NT2/D1 (cell line): ENCODE measurements at regions not wholly inside any gene's neighbourhood (a gene's known extent, or its start where the extent isn't known, plus 50 kb on each side); places are given as distances from the start of the nearest gene placed in this dataset.
A peak's percentile ranks its signal among the peaks of the same experiment; 100 is the strongest.

Experiments
- DNase-seq: peaks from one replicate; pipeline ENCODE4 v3.0.0-alpha.2; 2011; ENCODE audit warnings: low read depth, low spot score
- H3K27me3 ChIP-seq: 2 replicates; pipeline ENCODE4 v1.6.0; 2011; ENCODE audit warnings: mild to moderate bottlenecking; ENCODE audit not compliant: insufficient read length, insufficient read depth
- H3K36me3 ChIP-seq: 2 replicates; pipeline ENCODE4 v1.6.1; 2011; ENCODE audit warnings: mild to moderate bottlenecking, low read length, mixed read lengths; ENCODE audit not compliant: insufficient read depth, insufficient read length
- H3K4me1 ChIP-seq: 2 replicates; pipeline ENCODE4 v1.5.1; 2011; ENCODE audit not compliant: insufficient read depth, insufficient read length
- H3K4me3 ChIP-seq: 2 replicates; pipeline ENCODE4 v1.5.1; 2011; ENCODE audit warnings: low read depth; ENCODE audit not compliant: insufficient read length
- H3K9ac ChIP-seq: 2 replicates; pipeline ENCODE4 v1.6.0; 2011; ENCODE audit warnings: low read depth; ENCODE audit not compliant: insufficient read length
- H3K9me3 ChIP-seq: 2 replicates; pipeline ENCODE4 v1.5.1; 2011; ENCODE audit warnings: mild to moderate bottlenecking, low read length; ENCODE audit not compliant: insufficient read depth
- SUZ12 ChIP-seq: IDR thresholded peaks from 2 replicates; pipeline ENCODE4 v1.6.1; 2011; ENCODE audit not compliant: insufficient read length, insufficient read depth; ENCODE audit errors: extremely low read depth
- YY1 ChIP-seq: IDR thresholded peaks from 2 replicates; pipeline ENCODE4 v1.6.1; 2011; ENCODE audit not compliant: insufficient read length, insufficient read depth
- ZNF274 ChIP-seq: IDR thresholded peaks from 2 replicates; pipeline ENCODE4 v1.6.1; 2011; ENCODE audit warnings: mild to moderate bottlenecking, low read depth, low read length

GRCh38 chrX:128599632-128600031 is 547.4 kb upstream of the ACTRT1 start:
- H3K36me3 ChIP-seq: no peaks in the 10 kb centered on the region
- no peaks in the 10 kb centered on the region for H3K27me3 ChIP-seq
- no peaks in the 10 kb centered on the region for H3K4me1 ChIP-seq
- TF ChIP-seq ZNF274: no peak
- TF ChIP-seq SUZ12: no peak
- TF ChIP-seq YY1: no peak
- no peak overlapping the region for H3K4me3 ChIP-seq
- no peaks in the 10 kb centered on the region for H3K9me3 ChIP-seq
- DNase-seq: no peak
- no peak overlapping the region for H3K9ac ChIP-seq

DNA sequence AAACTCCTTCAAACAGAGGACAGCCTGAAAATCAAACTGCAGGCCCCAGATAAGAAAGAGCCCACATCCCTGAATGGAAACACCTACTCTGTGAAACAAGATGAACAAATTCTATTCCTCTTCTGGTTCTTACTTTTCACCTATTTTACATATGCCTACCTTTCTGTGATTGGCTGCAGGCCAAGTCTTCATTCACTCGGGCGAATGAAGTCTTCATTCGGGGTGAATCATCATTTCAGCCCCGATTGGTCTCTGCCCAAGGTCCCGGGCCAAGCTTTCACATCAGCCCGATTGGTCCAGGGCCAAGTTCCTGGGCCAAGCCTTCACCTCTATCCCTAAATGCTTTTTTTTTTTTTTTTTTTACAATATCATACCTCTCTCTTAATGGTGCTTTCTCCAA is 529.8 kb upstream of the ACTRT1 start:
- H3K36me3 ChIP-seq: no peaks in the 10 kb centered on the region

GRCh38 chrX:128581615-128582014 is 529.4 kb upstream of the ACTRT1 start:
- Histone ChIP-seq H3K27me3 (no peaks in the 10 kb centered on the region), H3K4me1 (no peaks in the 10 kb centered on the region), H3K4me3 (no peak overlapping the region), H3K9me3 (no peaks in the 10 kb centered on the region), H3K36me3 (no peaks in the 10 kb centered on the region), H3K9ac (no peak overlapping the region)
- TF ChIP-seq SUZ12: no peak
- no peak for TF ChIP-seq ZNF274
- no peak for TF ChIP-seq YY1
- no peak for DNase-seq

More for the DNA sequence above, 529.8 kb upstream of the ACTRT1 start:
- TF ChIP-seq ZNF274 (no peak), SUZ12 (no peak), YY1 (no peak)
- no peaks in the 10 kb centered on the region for H3K9me3 ChIP-seq
- H3K4me1 ChIP-seq: no peaks in the 10 kb centered on the region
- H3K9ac ChIP-seq: no peak overlapping the region
- H3K4me3 ChIP-seq: no peak overlapping the region
- DNase-seq: no peak
- H3K27me3 ChIP-seq: no peaks in the 10 kb centered on the region

GRCh38 chrX:128543114-128543513 is 490.9 kb upstream of the ACTRT1 start:
- Histone ChIP-seq H3K4me3 (no peak overlapping the region), H3K9me3 (no peaks in the 10 kb centered on the region), H3K27me3 (no peaks in the 10 kb centered on the region), H3K36me3 (no peaks in the 10 kb centered on the region), H3K9ac (no peak overlapping the region), H3K4me1 (no peaks in the 10 kb centered on the region)
- DNase-seq: no peak
- no peak for TF ChIP-seq YY1
- no peak for TF ChIP-seq ZNF274
- no peak for TF ChIP-seq SUZ12

DNA sequence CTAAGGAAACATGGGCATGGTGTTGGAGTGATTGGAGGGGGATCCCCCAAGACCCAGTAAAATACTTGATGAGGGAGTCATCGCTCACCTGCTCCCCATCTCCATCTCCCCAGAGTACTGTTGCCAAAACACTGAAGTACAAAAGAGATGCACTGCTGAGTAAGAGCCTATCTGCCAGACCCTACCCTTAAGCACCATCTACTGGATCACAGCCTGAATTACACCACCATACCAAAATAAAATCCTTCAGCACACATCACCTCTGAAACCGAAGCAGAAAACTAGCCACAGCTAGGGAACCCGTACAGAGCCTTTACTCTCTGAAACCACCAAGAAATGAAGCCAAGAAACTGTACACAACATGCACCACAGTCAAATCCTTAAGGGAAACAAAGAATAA is 466.3 kb upstream of the ACTRT1 start:
- Histone ChIP-seq H3K4me3 (no peak overlapping the region), H3K36me3 (no peaks in the 10 kb centered on the region), H3K27me3 (no peaks in the 10 kb centered on the region), H3K9ac (no peak overlapping the region), H3K4me1 (no peaks in the 10 kb centered on the region), H3K9me3 (no peaks in the 10 kb centered on the region)
- no peak for TF ChIP-seq YY1
- TF ChIP-seq ZNF274: no peak
- TF ChIP-seq SUZ12: no peak
- peak; percentile 16 for DNase-seq

GRCh38 chrX:128517691-128518090 is 465.5 kb upstream of the ACTRT1 start:
- TF ChIP-seq YY1 (no peak), SUZ12 (no peak), ZNF274 (no peak)
- H3K9me3 ChIP-seq: no peaks in the 10 kb centered on the region
- H3K4me1 ChIP-seq: no peaks in the 10 kb centered on the region
- H3K27me3 ChIP-seq: no peaks in the 10 kb centered on the region
- DNase-seq: no peak
- H3K9ac ChIP-seq: no peak overlapping the region
- H3K4me3 ChIP-seq: no peak overlapping the region
- no peaks in the 10 kb centered on the region for H3K36me3 ChIP-seq

- H3K4me3 ChIP-seq: no peak overlapping the region
- no peaks in the 10 kb centered on the region for H3K36me3 ChIP-seq
- H3K4me1 ChIP-seq: no peaks in the 10 kb centered on the region
- DNase-seq: no peak
- no peaks in the 10 kb centered on the region for H3K9me3 ChIP-seq
- H3K27me3 ChIP-seq: no peaks in the 10 kb centered on the region
- no peak overlapping the region for H3K9ac ChIP-seq
- no peak for TF ChIP-seq SUZ12
- no peak for TF ChIP-seq YY1
- no peak for TF ChIP-seq ZNF274
These were observed 452.3 kb upstream of the ACTRT1 start for GRCh38 chrX:128504496-128504895.

- no peak for TF ChIP-seq YY1
- TF ChIP-seq SUZ12: no peak
- TF ChIP-seq ZNF274: no peak
- Histone ChIP-seq H3K4me1 (no peaks in the 10 kb centered on the region), H3K27me3 (no peaks in the 10 kb centered on the region), H3K4me3 (no peak overlapping the region), H3K9me3 (no peaks in the 10 kb centered on the region), H3K9ac (no peak overlapping the region), H3K36me3 (no peaks in the 10 kb centered on the region)
- DNase-seq: no peak
These were observed 411.9 kb upstream of the ACTRT1 start for GRCh38 chrX:128464116-128464515.
